Body of pancreas (tissue), 4 donors: ENCODE measurements at regions not wholly inside any gene's neighbourhood (a gene's known extent, or its start where the extent isn't known, plus 50 kb on each side); places are given as distances from the start of the nearest gene placed in this dataset.
"Not testable (repeated sequence)": the region's sequence is repeated elsewhere in the genome, so short reads cannot be mapped to it uniquely, and the experiment has no call there.

Source experiments
- ATAC-seq: fragments of 150-250 bp; one replicate; pipeline ENCODE4 v1.9.1; 2016
- DNase-seq, 4 donors: peaks; one replicate each; pipeline ENCODE4 v3.0.0-alpha.2; 2019
- H3K27ac ChIP-seq, 4 donors: fragments of 200-600 bp; sonication (generic); 1 replicate in 3 of 4; 2 replicates in 1 of 4; pipeline versions ENCODE4 v1.5.1 to v1.6.1; 2016 to 2019; ENCODE audit warnings: mild to moderate bottlenecking in 1 of 4, mixed read lengths in 1 of 4, moderate library complexity in 1 of 4
- H3K27me3 ChIP-seq, 2 donors: fragments of 200-600 bp; sonication (generic); one replicate each; pipeline ENCODE4 v1.6.0; 2016; ENCODE audit warnings: mild to moderate bottlenecking in 1 of 2
- H3K36me3 ChIP-seq, 2 donors: fragments of 200-600 bp; sonication (generic); replicated peaks in 1 of 2; 2 replicates each; pipeline ENCODE4 v1.5.1; 2016; ENCODE audit warnings: low read depth in 2 of 2; ENCODE audit not compliant: insufficient read depth in 1 of 2
- H3K4me1 ChIP-seq: fragments of 200-600 bp; sonication (generic); one replicate; pipeline ENCODE4 v1.6.0; 2016
- H3K4me3 ChIP-seq, 2 donors: fragments of 200-600 bp; sonication (generic); 1 replicate in 1 of 2; 2 replicates in 1 of 2; pipeline ENCODE4 v1.5.1; 2016 to 2019
- H3K9me3 ChIP-seq, 3 donors: fragments of 200-600 bp; sonication (generic); 1 replicate in 2 of 3; 2 replicates in 1 of 3; pipeline ENCODE4 v1.5.1; 2016
- POLR2A ChIP-seq, 3 donors: fragments of 450-650 bp; IDR thresholded peaks; one replicate each; pipeline ENCODE4 v1.6.1; 2016; ENCODE audit warnings: antibody characterized with exemption in 3 of 3, mild to moderate bottlenecking in 2 of 3
- WGBS, 2 donors: methylation state at CpG; one replicate each; pipeline ENCODE4 v1.1.5; 2017; 5-methylcytosine and 5-hydroxymethylcytosine counted together
- intact Hi-C: fragments of 100-400 bp; cut with DNase I; formaldehyde crosslinking; loops from one replicate; pipeline ENCODE4 v1.15.1; 2023
- TF ChIP-seq, protein P1 (sequence below), 7 experiments: fragments of 450-650 bp in 4 of 7; fragments of 200-600 bp in 3 of 7; sonication (generic) in 3 of 7; IDR thresholded peaks; one replicate each; pipeline ENCODE4 v1.5.1; 2016 to 2019; ENCODE audit warnings: antibody characterized with exemption in 7 of 7

DNA sequence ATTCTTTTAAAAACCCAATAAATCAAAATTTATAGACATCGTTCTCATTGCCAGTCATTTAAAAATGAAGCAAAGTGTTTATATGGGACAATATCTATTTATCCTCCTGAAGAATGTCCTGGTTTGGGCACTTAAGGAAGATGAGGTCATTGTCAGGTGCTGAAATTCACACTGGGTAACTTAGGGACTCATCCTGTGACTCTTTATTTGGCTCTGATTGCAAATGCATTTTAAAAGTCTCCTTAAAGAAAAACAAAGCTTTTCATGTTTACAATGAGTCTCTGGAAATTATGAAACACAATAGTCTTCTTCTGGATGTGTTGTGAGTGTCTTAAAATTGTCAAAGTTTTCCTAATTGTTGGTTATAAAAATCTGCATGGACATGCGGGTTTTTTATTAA, 69.5 kb upstream of the GPR158 start:
- Histone ChIP-seq H3K27ac (no peak overlapping the region), H3K9me3 (no peaks in the 10 kb centered on the region), H3K4me1 (peaks cover 3% of the 10 kb centered on the region), H3K4me3 (no peak overlapping the region), H3K27me3 (no peaks in the 10 kb centered on the region), H3K36me3 (no peaks in the 10 kb centered on the region)
- 58 to 61% methylated on average over 2 of the region's 2 CpGs for WGBS, 2 donors
- DNase-seq (no peak), ATAC-seq (no peak)
- intact Hi-C loops, result no loop called here
- TF ChIP-seq, protein P1, sequence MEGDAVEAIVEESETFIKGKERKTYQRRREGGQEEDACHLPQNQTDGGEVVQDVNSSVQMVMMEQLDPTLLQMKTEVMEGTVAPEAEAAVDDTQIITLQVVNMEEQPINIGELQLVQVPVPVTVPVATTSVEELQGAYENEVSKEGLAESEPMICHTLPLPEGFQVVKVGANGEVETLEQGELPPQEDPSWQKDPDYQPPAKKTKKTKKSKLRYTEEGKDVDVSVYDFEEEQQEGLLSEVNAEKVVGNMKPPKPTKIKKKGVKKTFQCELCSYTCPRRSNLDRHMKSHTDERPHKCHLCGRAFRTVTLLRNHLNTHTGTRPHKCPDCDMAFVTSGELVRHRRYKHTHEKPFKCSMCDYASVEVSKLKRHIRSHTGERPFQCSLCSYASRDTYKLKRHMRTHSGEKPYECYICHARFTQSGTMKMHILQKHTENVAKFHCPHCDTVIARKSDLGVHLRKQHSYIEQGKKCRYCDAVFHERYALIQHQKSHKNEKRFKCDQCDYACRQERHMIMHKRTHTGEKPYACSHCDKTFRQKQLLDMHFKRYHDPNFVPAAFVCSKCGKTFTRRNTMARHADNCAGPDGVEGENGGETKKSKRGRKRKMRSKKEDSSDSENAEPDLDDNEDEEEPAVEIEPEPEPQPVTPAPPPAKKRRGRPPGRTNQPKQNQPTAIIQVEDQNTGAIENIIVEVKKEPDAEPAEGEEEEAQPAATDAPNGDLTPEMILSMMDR (IDR thresholded peaks at IDR 0.05), result no peak
- TF ChIP-seq POLR2A (IDR thresholded peaks at IDR 0.05), result no peak

DNA sequence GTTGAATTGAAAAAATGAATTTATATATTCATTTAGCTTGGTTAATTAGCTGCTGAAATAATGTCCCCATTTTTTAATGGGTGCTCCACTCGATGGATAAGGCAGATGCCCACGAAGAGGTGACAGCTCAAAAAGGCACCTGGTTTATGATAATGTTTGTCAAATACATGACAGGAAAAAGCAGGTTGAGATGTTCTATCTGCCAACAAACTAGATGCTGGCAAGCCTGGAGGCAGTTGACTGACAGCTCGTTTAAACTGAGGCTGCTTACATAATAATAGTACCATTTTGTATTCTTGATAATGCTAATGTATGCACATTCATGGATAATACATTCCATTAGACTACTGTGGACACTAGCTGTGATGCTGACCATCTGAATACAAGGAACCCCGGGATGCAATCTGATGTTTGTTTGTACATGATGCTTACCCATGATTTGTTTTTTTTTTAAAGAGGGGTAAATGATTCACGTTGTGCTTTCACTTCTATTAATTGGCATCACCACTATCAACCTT, 69.0 kb upstream of the GPR158 start:
- WGBS, 2 donors, result 42 to 45% methylated on average over 5 of the region's 5 CpGs
- H3K4me1 ChIP-seq, result peaks cover 3% of the 10 kb centered on the region
- intact Hi-C loops, result no loop called here
- H3K27me3 ChIP-seq, result no peaks in the 10 kb centered on the region
- no peaks in the 10 kb centered on the region for H3K36me3 ChIP-seq
- ATAC-seq, result no peak
- no peak for DNase-seq
- H3K9me3 ChIP-seq, result no peaks in the 10 kb centered on the region
- no peak overlapping the region for H3K4me3 ChIP-seq
- no peak for TF ChIP-seq POLR2A (IDR thresholded peaks at IDR 0.05)
- TF ChIP-seq, protein P1 (IDR thresholded peaks at IDR 0.05), result no peak
- no peak overlapping the region for H3K27ac ChIP-seq

DNA sequence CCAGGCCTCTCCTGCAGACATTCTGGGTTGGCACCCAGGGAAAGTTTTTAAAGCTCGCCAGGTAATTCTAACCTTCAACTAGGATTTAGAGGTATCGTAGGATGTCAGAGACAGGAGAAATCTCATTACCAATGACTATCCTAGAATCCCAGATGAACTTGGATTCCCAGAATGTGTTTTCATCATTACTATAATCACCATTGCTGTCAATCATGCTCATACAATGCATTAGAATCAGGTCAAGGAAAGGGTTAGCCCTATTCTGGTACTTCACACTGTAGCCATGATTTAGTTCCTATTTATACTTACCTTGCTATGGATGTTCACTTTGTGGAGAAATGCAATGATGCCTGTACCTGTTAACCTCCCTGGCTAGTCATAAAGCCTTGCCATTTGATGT, 67.0 kb upstream of the GPR158 start:
- WGBS, 2 donors, result 80 to 84% methylated on average over 2 of the region's 2 CpGs
- Histone ChIP-seq H3K27me3 (no peaks in the 10 kb centered on the region), H3K9me3 (no peaks in the 10 kb centered on the region), H3K36me3 (no peaks in the 10 kb centered on the region), H3K27ac (no peak overlapping the region), H3K4me3 (no peak overlapping the region), H3K4me1 (no peaks in the 10 kb centered on the region)
- intact Hi-C loops, result no loop called here
- TF ChIP-seq POLR2A (IDR thresholded peaks at IDR 0.05), result no peak
- TF ChIP-seq, protein P1 (IDR thresholded peaks at IDR 0.05), result no peak
- ATAC-seq (no peak), DNase-seq (no peak)

DNA sequence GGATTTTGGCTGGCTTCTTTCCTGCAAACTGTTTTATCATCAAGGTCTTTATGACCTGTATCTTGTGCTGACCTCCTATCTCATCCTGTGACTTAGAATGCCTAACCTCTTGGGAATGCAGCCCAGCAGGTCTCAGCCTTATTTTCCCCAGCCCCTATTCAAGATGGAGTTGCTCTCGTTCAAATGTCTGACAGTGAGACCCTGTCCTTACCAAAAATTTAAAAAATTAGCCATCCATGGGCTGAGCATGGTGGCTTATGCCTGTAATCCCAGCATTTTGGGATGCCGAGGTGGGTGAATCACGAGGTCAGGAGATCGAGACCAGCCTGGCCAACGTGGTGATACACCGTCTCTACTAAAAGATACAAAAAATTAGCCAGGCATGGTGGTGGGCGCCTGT, 64.9 kb upstream of the GPR158 start:
- H3K9me3 ChIP-seq, ATAC-seq, H3K4me1 ChIP-seq, H3K4me3 ChIP-seq, H3K27me3 ChIP-seq, H3K36me3 ChIP-seq, DNase-seq, intact Hi-C loops, H3K27ac ChIP-seq: not testable (repeated sequence)
- WGBS, 2 donors, result 66 to 80% methylated on average over 7 of the region's 7 CpGs

DNA sequence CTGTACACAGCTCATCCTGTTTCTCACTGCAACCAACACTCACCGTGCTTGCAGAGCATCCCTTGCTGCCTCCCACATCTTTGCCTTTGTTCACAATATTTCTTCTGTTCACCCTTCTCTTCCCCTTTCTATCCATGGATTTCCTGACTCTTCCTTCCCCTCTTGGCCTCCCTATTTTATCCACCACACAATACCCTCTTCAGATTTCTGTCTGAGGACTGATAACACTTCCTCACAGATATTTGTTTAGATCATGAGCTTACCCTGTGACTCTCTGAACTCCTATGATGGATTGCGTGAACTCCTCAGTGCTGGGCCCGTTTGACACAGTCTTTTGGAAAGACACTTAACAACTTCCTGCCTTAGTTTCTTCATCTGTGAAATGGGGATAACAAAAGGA, 62.8 kb upstream of the GPR158 start:
- intact Hi-C loops, result no loop called here
- WGBS, 2 donors, result 48 to 67% methylated on average over 3 of the region's 3 CpGs
- TF ChIP-seq POLR2A (IDR thresholded peaks at IDR 0.05), result no peak
- H3K36me3 ChIP-seq, result no peaks in the 10 kb centered on the region
- no peak overlapping the region for H3K27ac ChIP-seq
- no peaks in the 10 kb centered on the region for H3K27me3 ChIP-seq
- ATAC-seq (no peak), DNase-seq (no peak)
- no peaks in the 10 kb centered on the region for H3K4me1 ChIP-seq
- H3K9me3 ChIP-seq, result no peaks in the 10 kb centered on the region
- no peak overlapping the region for H3K4me3 ChIP-seq
